GM23338 (cell line): ENCODE measurements at regions not wholly inside any gene's neighbourhood (a gene's known extent, or its start where the extent isn't known, plus 50 kb on each side); places are given as distances from the start of the nearest gene placed in this dataset.

Experiments used
- ATAC-seq: fragments of 200-7000 bp; cut with Tn5 transposase; 3 replicates; pipeline ENCODE4 v1.9.1; 2020
- DNase-seq: peaks from one replicate; pipeline ENCODE4 v3.0.0-alpha.2; 2015; ENCODE audit warnings: low spot score
- H2AFZ ChIP-seq: fragments of 200-600 bp; sonication (generic); 2 replicates; pipeline ENCODE4 v1.8.0; 2016; ENCODE audit warnings: antibody characterized with exemption, mild to moderate bottlenecking, moderate library complexity
- H3F3A ChIP-seq: fragments of 200-600 bp; sonication (generic); replicated peaks from 2 replicates; pipeline ENCODE4 v1.8.0; 2017; ENCODE audit warnings: antibody characterized with exemption, mixed run types, low read depth
- H3K27ac ChIP-seq: fragments of 200-600 bp; sonication (generic); 2 replicates; pipeline ENCODE4 v1.6.1; 2016; ENCODE audit warnings: low read depth
- H3K27me3 ChIP-seq: fragments of 200-600 bp; sonication (generic); 2 replicates; pipeline ENCODE4 v1.8.0; 2016; ENCODE audit warnings: mild to moderate bottlenecking, mixed run types, moderate library complexity; ENCODE audit not compliant: insufficient read depth
- H3K36me3 ChIP-seq: fragments of 200-600 bp; sonication (generic); 2 replicates; pipeline ENCODE4 v1.8.0; 2016; ENCODE audit warnings: mild to moderate bottlenecking; ENCODE audit not compliant: insufficient read depth
- H3K4me1 ChIP-seq: fragments of 200-600 bp; sonication (generic); 2 replicates; pipeline ENCODE4 v1.8.0; 2016; ENCODE audit warnings: mild to moderate bottlenecking, moderate library complexity; ENCODE audit not compliant: insufficient read depth
- H3K4me2 ChIP-seq: fragments of 200-600 bp; sonication (generic); 2 replicates; pipeline ENCODE4 v1.7.1; 2017; ENCODE audit warnings: mixed run types
- H3K4me3 ChIP-seq: fragments of 200-600 bp; sonication (generic); 2 replicates; pipeline ENCODE4 v1.6.1; 2016; ENCODE audit warnings: mixed run types
- H3K79me2 ChIP-seq: fragments of 200-600 bp; sonication (generic); replicated peaks from 2 replicates; pipeline ENCODE4 v1.8.0; 2017; ENCODE audit warnings: mild to moderate bottlenecking; ENCODE audit not compliant: insufficient read depth
- H3K9me2 ChIP-seq: fragments of 200-600 bp; sonication (generic); 2 replicates; pipeline ENCODE4 v1.8.0; 2017; ENCODE audit not compliant: insufficient read depth
- H4K20me1 ChIP-seq: fragments of 200-600 bp; sonication (generic); replicated peaks from 2 replicates; pipeline ENCODE4 v1.8.0; 2017; ENCODE audit warnings: mild to moderate bottlenecking; ENCODE audit not compliant: insufficient read depth
- H3K27ac Mint-ChIP-seq: 2 replicates; pipeline ENCODE4 v1.8.0; 2020; ENCODE audit warnings: inconsistent platforms, mild to moderate bottlenecking, moderate library complexity, mixed read lengths
- H3K27me3 Mint-ChIP-seq: 3 replicates; pipeline ENCODE4 v1.8.0; 2022; ENCODE audit warnings: low read depth, mild to moderate bottlenecking, moderate library complexity, mixed read lengths, inconsistent platforms; ENCODE audit not compliant: insufficient read depth, poor library complexity
- H3K36me3 Mint-ChIP-seq: 3 replicates; pipeline ENCODE4 v1.8.0; 2021; ENCODE audit warnings: low read depth, mild to moderate bottlenecking, inconsistent platforms, moderate library complexity, mixed read lengths
- H3K4me1 Mint-ChIP-seq: 3 replicates; pipeline ENCODE4 v1.8.0; 2020; ENCODE audit warnings: mild to moderate bottlenecking, inconsistent platforms, mixed read lengths
- H3K4me3 Mint-ChIP-seq: 3 replicates; pipeline ENCODE4 v1.8.0; 2021; ENCODE audit warnings: moderate library complexity, mild to moderate bottlenecking, inconsistent platforms, mixed read lengths
- H3K9me3 Mint-ChIP-seq: 3 replicates; pipeline ENCODE4 v1.8.0; 2020; ENCODE audit warnings: moderate library complexity, mild to moderate bottlenecking, inconsistent platforms, mixed read lengths
- CTCF ChIP-seq, 2 experiments: fragments of 200-600 bp in 1 of 2; sonication (generic) in 1 of 2; conservative IDR thresholded peaks; 2 replicates each; pipeline versions ENCODE4 v1.5.1 to v1.6.1; 2016 to 2017; ENCODE audit warnings: antibody characterized with exemption in 2 of 2, low read depth in 2 of 2, mild to moderate bottlenecking in 2 of 2, moderate library complexity in 1 of 2
- ETS1 ChIP-seq: IDR thresholded peaks from 2 replicates; pipeline ENCODE4 v1.6.1; 2016; ENCODE audit warnings: antibody characterized with exemption
- EZH2 ChIP-seq: fragments of 200-600 bp; sonication (generic); IDR thresholded peaks from one replicate; pipeline ENCODE4 v1.8.0; 2017; ENCODE audit warnings: antibody characterized with exemption, mild to moderate bottlenecking, low read depth; ENCODE audit not compliant: unreplicated experiment
- EZH2phosphoT487 ChIP-seq: fragments of 200-600 bp; sonication (generic); IDR thresholded peaks from one replicate; pipeline ENCODE4 v1.8.1; 2018; ENCODE audit warnings: antibody characterized with exemption; ENCODE audit not compliant: unreplicated experiment
- POLR2AphosphoS5 ChIP-seq: IDR thresholded peaks from 2 replicates; pipeline ENCODE4 v1.6.1; 2016; ENCODE audit warnings: antibody characterized with exemption, low read depth
- ZNF114 ChIP-seq: fragments of 250-450 bp; sonication (Bioruptor Pico); IDR thresholded peaks from 2 replicates; pipeline ENCODE4 v1.5.0; 2020; ENCODE audit warnings: mild to moderate bottlenecking, moderate library complexity
- ZNF462 ChIP-seq: fragments of 250-450 bp; sonication (Bioruptor Pico); IDR thresholded peaks from 2 replicates; pipeline ENCODE4 v1.5.0; 2020; ENCODE audit warnings: mild to moderate bottlenecking, moderate library complexity

- TF ChIP-seq CTCF (conservative IDR thresholded peaks at IDR 0.05; ENCODE audit: low read depth in 2 of 2) (no peak), ETS1 (no peak), EZH2phosphoT487 (no peak)
- ATAC-seq (no peak), DNase-seq (no peak)
- no peak overlapping the region for H3K27ac Mint-ChIP-seq
- Histone ChIP-seq H3K9me2 (peaks cover 12% of the 10 kb centered on the region; the same call in 1 of the 2 replicates), H4K20me1 (no peaks in the 10 kb centered on the region), H3K4me3 (no peak overlapping the region), H3K4me1 (no peaks in the 10 kb centered on the region), H2AFZ (no peak overlapping the region; the same call in 1 of the 2 replicates), H3K79me2 (no peaks in the 10 kb centered on the region), H3K4me2 (no peak overlapping the region), H3K36me3 (no peaks in the 10 kb centered on the region), H3K27me3 (no peaks in the 10 kb centered on the region), H3F3A (no peaks in the 10 kb centered on the region), H3K27ac (no peak overlapping the region)
- no peak overlapping the region for H3K4me3 Mint-ChIP-seq
- H3K9me3 Mint-ChIP-seq = no peaks in the 10 kb centered on the region; the same call in 2 of the 3 replicates
- peaks cover 15% of the 10 kb centered on the region for H3K4me1 Mint-ChIP-seq
- no peaks in the 10 kb centered on the region for H3K36me3 Mint-ChIP-seq
- peaks cover 4% of the 10 kb centered on the region for H3K27me3 Mint-ChIP-seq
Observed at GRCh38 chr20:4571759-4572531, 114.3 kb upstream of the PRNP start.

- peaks cover 4% of the 10 kb centered on the region for H3K27me3 Mint-ChIP-seq
- ATAC-seq (no peak), DNase-seq (no peak)
- H3K79me2 ChIP-seq = no peaks in the 10 kb centered on the region
- H3F3A ChIP-seq = no peaks in the 10 kb centered on the region
- no peak overlapping the region for H3K4me2 ChIP-seq
- no peaks in the 10 kb centered on the region for H3K36me3 Mint-ChIP-seq
- no peak overlapping the region for H3K4me3 Mint-ChIP-seq
- H3K27ac ChIP-seq = no peak overlapping the region
- no peaks in the 10 kb centered on the region for H4K20me1 ChIP-seq
- peaks cover 12% of the 10 kb centered on the region; the same call in 1 of the 2 replicates for H3K9me2 ChIP-seq
- no peaks in the 10 kb centered on the region for H3K4me1 ChIP-seq
- no peak overlapping the region for H2AFZ ChIP-seq
- no peaks in the 10 kb centered on the region for H3K27me3 ChIP-seq
- H3K4me1 Mint-ChIP-seq = peaks cover 15% of the 10 kb centered on the region
- peaks cover 4% of the 10 kb centered on the region; the same call in 1 of the 3 replicates for H3K9me3 Mint-ChIP-seq
- H3K36me3 ChIP-seq = no peaks in the 10 kb centered on the region
- H3K4me3 ChIP-seq = no peak overlapping the region
- no peak overlapping the region for H3K27ac Mint-ChIP-seq
- no peak for TF ChIP-seq CTCF (conservative IDR thresholded peaks at IDR 0.05; ENCODE audit: low read depth in 2 of 2)
- no peak for TF ChIP-seq ZNF462 (CRISPR knock-in tag)
- no peak for TF ChIP-seq ZNF114 (CRISPR knock-in tag)
- no peak for TF ChIP-seq EZH2phosphoT487
- no peak for TF ChIP-seq EZH2
- TF ChIP-seq ETS1 = no peak
- TF ChIP-seq POLR2AphosphoS5 = no peak
Observed at GRCh38 chr20:4569865-4570264, 116.4 kb upstream of the PRNP start.
